ENCODE measurements at regions not wholly inside any gene's neighbourhood (a gene's known extent, or its start where the extent isn't known, plus 50 kb on each side); places are given as distances from the start of the nearest gene placed in this dataset.

GRCh38 chr6:147627411-147627810 is 118.9 kb downstream of the SAMD5 start:
- TF ChIP-seq CTCF (IDR thresholded peaks at IDR 0.05; ENCODE audit: insufficient read depth, low read length) (no peak), POLR2AphosphoS5 (IDR thresholded peaks at IDR 0.05; ENCODE audit: low read depth) (no peak), REST (IDR thresholded peaks at IDR 0.05; ENCODE audit: insufficient replicate concordance, low read depth) (no peak)

All from HL-60 (cell line).